Tibial artery (tissue), 4 donors: ENCODE measurements at regions not wholly inside any gene's neighbourhood (a gene's known extent, or its start where the extent isn't known, plus 50 kb on each side); places are given as distances from the start of the nearest gene placed in this dataset.

Source experiments
- DNase-seq, 2 donors: peaks; one replicate each; pipeline ENCODE4 v3.0.0-alpha.2; 2019
- H3K27ac ChIP-seq, 2 donors: fragments of 200-600 bp; sonication (generic) in 1 of 2; 1 replicate in 1 of 2; 2 replicates in 1 of 2; pipeline ENCODE4 v1.5.1; 2018 to 2019; ENCODE audit warnings: mild to moderate bottlenecking in 1 of 2
- H3K27me3 ChIP-seq, 2 donors: fragments of 200-600 bp; sonication (generic) in 1 of 2; one replicate each; pipeline versions ENCODE4 v1.5.1 to v1.6.0; 2016 to 2019
- H3K36me3 ChIP-seq, 3 donors: fragments of 200-600 bp; sonication (generic) in 2 of 3; one replicate each; pipeline ENCODE4 v1.5.1; 2016 to 2019; ENCODE audit warnings: mild to moderate bottlenecking in 2 of 3
- H3K4me1 ChIP-seq, 4 donors: fragments of 200-600 bp; sonication (generic) in 2 of 4; 1 replicate in 3 of 4; 2 replicates in 1 of 4; pipeline ENCODE4 v1.5.1; 2016 to 2019
- H3K4me3 ChIP-seq, 2 donors: fragments of 200-600 bp; sonication (generic) in 1 of 2; 1 replicate in 1 of 2; 2 replicates in 1 of 2; pipeline ENCODE4 v1.5.1; 2018 to 2019; ENCODE audit warnings: mild to moderate bottlenecking in 2 of 2
- H3K9me3 ChIP-seq, 3 donors: fragments of 200-600 bp; sonication (generic) in 1 of 3; one replicate each; pipeline ENCODE4 v1.5.1; 2016 to 2019
- CTCF ChIP-seq, 2 experiments: fragments of 200-600 bp in 1 of 2; fragments of 450-650 bp in 1 of 2; IDR thresholded peaks; one replicate each; pipeline ENCODE4 v1.5.1; 2017 to 2019; ENCODE audit warnings: antibody characterized with exemption in 2 of 2, mild to moderate bottlenecking in 1 of 2, moderate library complexity in 1 of 2
- intact Hi-C: fragments of 100-400 bp; cut with DNase I; formaldehyde crosslinking; loops from one replicate; pipeline ENCODE4 v1.15.0; 2023; ENCODE audit warnings: low total_unique reads

GRCh38 chr2:824954-825353 is 125.7 kb upstream of the SNTG2 start:
- intact Hi-C loops: no loop called here
- DNase-seq: no peak
- H3K27ac ChIP-seq: no peak overlapping the region
- H3K9me3 ChIP-seq: no peaks in the 10 kb centered on the region
- peaks cover 0 to 4% of the 10 kb centered on the region in 2 donors for H3K27me3 ChIP-seq
- H3K4me3 ChIP-seq: no peak overlapping the region
- no peak for TF ChIP-seq CTCF (IDR thresholded peaks at IDR 0.05)
- H3K4me1 ChIP-seq: peaks cover 0 to under 1% (median 0%) of the 10 kb centered on the region in 4 donors
- H3K36me3 ChIP-seq: no peaks in the 10 kb centered on the region

GRCh38 chr2:824524-824923 is 126.1 kb upstream of the SNTG2 start:
- no peak overlapping the region for H3K4me3 ChIP-seq
- H3K36me3 ChIP-seq: no peaks in the 10 kb centered on the region
- no peak overlapping the region for H3K27ac ChIP-seq
- no peak for TF ChIP-seq CTCF (IDR thresholded peaks at IDR 0.05)
- H3K4me1 ChIP-seq: no peaks in the 10 kb centered on the region
- intact Hi-C loops: no loop called here
- peaks cover 0 to 4% of the 10 kb centered on the region in 2 donors for H3K27me3 ChIP-seq
- H3K9me3 ChIP-seq: no peaks in the 10 kb centered on the region
- DNase-seq: no peak

GRCh38 chr2:821546-821945 is 129.1 kb upstream of the SNTG2 start:
- no peak for DNase-seq
- intact Hi-C loops: no loop called here
- Histone ChIP-seq H3K27ac (no peak overlapping the region), H3K36me3 (no peaks in the 10 kb centered on the region), H3K27me3 (no peaks in the 10 kb centered on the region), H3K4me1 (no peaks in the 10 kb centered on the region), H3K4me3 (no peak overlapping the region), H3K9me3 (no peaks in the 10 kb centered on the region)
- TF ChIP-seq CTCF (IDR thresholded peaks at IDR 0.05): no peak

- no peak for TF ChIP-seq CTCF (IDR thresholded peaks at IDR 0.05)
Observed at GRCh38 chr2:819601-820000, 131.0 kb upstream of the SNTG2 start.

GRCh38 chr2:819121-819520 is 131.5 kb upstream of the SNTG2 start:
- no peaks in the 10 kb centered on the region for H3K36me3 ChIP-seq
- intact Hi-C loops: no loop called here

More at GRCh38 chr2:819601-820000, 131.0 kb upstream of the SNTG2 start:
- Histone ChIP-seq H3K27ac (no peak overlapping the region), H3K4me1 (no peaks in the 10 kb centered on the region), H3K36me3 (no peaks in the 10 kb centered on the region), H3K9me3 (no peaks in the 10 kb centered on the region), H3K4me3 (no peak overlapping the region), H3K27me3 (no peaks in the 10 kb centered on the region)
- DNase-seq: no peak
- intact Hi-C loops: no loop called here

More at GRCh38 chr2:819121-819520, 131.5 kb upstream of the SNTG2 start:
- no peak for TF ChIP-seq CTCF (IDR thresholded peaks at IDR 0.05)
- Histone ChIP-seq H3K4me1 (no peaks in the 10 kb centered on the region), H3K9me3 (no peaks in the 10 kb centered on the region), H3K27ac (no peak overlapping the region), H3K27me3 (no peaks in the 10 kb centered on the region), H3K4me3 (no peak overlapping the region)
- DNase-seq: no peak
